Endothelial cell of umbilical vein (primary cell): ENCODE measurements at regions not wholly inside any gene's neighbourhood (a gene's known extent, or its start where the extent isn't known, plus 50 kb on each side); places are given as distances from the start of the nearest gene placed in this dataset.

Experiments
- BruUV-seq: library from RNA; stranded (reverse); fragments of 400-500 nt; replicated peaks from 2 replicates; lab custom pipeline; 2021; lab: Mats Ljungman, UMichigan
- CTCF ChIA-PET: fragments of 300-600, 350-600 bp; sonication (Branson Sonifier 250); formaldehyde crosslinking; loops from one replicate; lab custom pipeline; 2021; ENCODE audit warnings: antibody characterized with exemption, inconsistent platforms; lab: Charles Lee
- POLR2A ChIA-PET: fragments of 300-600, 350-600 bp; sonication (Branson Sonifier 250); formaldehyde crosslinking; loops from one replicate; lab custom pipeline; 2021; ENCODE audit warnings: antibody characterized with exemption, inconsistent platforms; lab: Charles Lee
- DNase-seq: peaks from one replicate; pipeline ENCODE4 v3.0.0-alpha.2; 2011; ENCODE audit warnings: low read depth, low spot score
- FAIRE-seq: peaks from 2 replicates; lab custom pipeline; 2011; peaks lifted over from hg19 to GRCh38; lab: Jason Lieb, UNC
- H2AFZ ChIP-seq: 2 replicates; pipeline ENCODE4 v1.6.0; 2012; ENCODE audit warnings: low read depth, low read length, control low read depth, inconsistent platforms
- H3K27ac ChIP-seq: 2 replicates; pipeline ENCODE4 v1.5.1; 2011; ENCODE audit warnings: low read depth, mild to moderate bottlenecking, control low read depth, low read length, moderate library complexity; ENCODE audit not compliant: insufficient read depth
- H3K27me3 ChIP-seq, 2 experiments: 2 replicates each; pipeline versions ENCODE4 v1.6.0 to v1.6.1; 2011; ENCODE audit warnings: low read length in 2 of 2, mixed read lengths in 1 of 2; ENCODE audit not compliant: control insufficient read depth in 2 of 2, insufficient read depth in 2 of 2
- H3K36me3 ChIP-seq, 2 experiments: 2 replicates in 1 of 2; 3 replicates in 1 of 2; pipeline ENCODE4 v1.5.1; 2011; ENCODE audit warnings: low read length in 2 of 2, mild to moderate bottlenecking in 1 of 2, moderate library complexity in 1 of 2; ENCODE audit not compliant: control insufficient read depth in 2 of 2, insufficient read depth in 2 of 2; ENCODE audit errors: extremely low read depth in 1 of 2
- H3K4me1 ChIP-seq: 3 replicates; pipeline ENCODE4 v1.5.1; 2011; ENCODE audit warnings: mild to moderate bottlenecking, low read length; ENCODE audit not compliant: control insufficient read depth, insufficient read depth; ENCODE audit errors: extremely low read depth
- H3K4me2 ChIP-seq: 2 replicates; pipeline ENCODE4 v1.6.1; 2011; ENCODE audit warnings: low read length, control low read depth, mixed read lengths; ENCODE audit not compliant: insufficient read depth
- H3K4me3 ChIP-seq, 3 experiments: fragments of 200-600 bp in 1 of 3; sonication (generic), shearing (Covaris generic) in 1 of 3; replicated peaks in 1 of 3; 2 replicates each; pipeline ENCODE4 v1.5.1; 2011 to 2016; ENCODE audit warnings: control low read depth in 3 of 3, low read length in 3 of 3, mild to moderate bottlenecking in 2 of 3, inconsistent platforms in 1 of 3, low read depth in 1 of 3, moderate library complexity in 1 of 3; ENCODE audit not compliant: insufficient read depth in 1 of 3
- H3K79me2 ChIP-seq: 2 replicates; pipeline ENCODE4 v1.6.0; 2012; ENCODE audit warnings: low read length, inconsistent platforms; ENCODE audit not compliant: control insufficient read depth, insufficient read depth
- H3K9ac ChIP-seq: replicated peaks from 2 replicates; pipeline ENCODE3; 2011; ENCODE audit warnings: low read length, control low read depth; ENCODE audit not compliant: insufficient read depth; ENCODE audit errors: extremely low read depth
- H3K9me1 ChIP-seq: replicated peaks from 3 replicates; pipeline ENCODE4 v1.6.0; 2011; ENCODE audit warnings: mild to moderate bottlenecking, low read length; ENCODE audit not compliant: control insufficient read depth, insufficient read depth; ENCODE audit errors: extremely low read depth
- H3K9me3 ChIP-seq: replicated peaks from 2 replicates; pipeline ENCODE4 v1.5.1; 2012; ENCODE audit warnings: low read length, inconsistent platforms; ENCODE audit not compliant: control insufficient read depth, insufficient read depth
- H4K20me1 ChIP-seq: replicated peaks from 2 replicates; pipeline ENCODE3; 2011; ENCODE audit warnings: mild to moderate bottlenecking, low read length; ENCODE audit not compliant: control insufficient read depth, insufficient read depth; ENCODE audit errors: extremely low read depth
- FOS ChIP-seq: IDR thresholded peaks from 2 replicates; pipeline ENCODE4 v1.6.1; 2011; ENCODE audit warnings: mild to moderate bottlenecking, low read length, moderate library complexity, borderline replicate concordance; ENCODE audit not compliant: insufficient read depth
- GATA2 ChIP-seq: IDR thresholded peaks from 2 replicates; pipeline ENCODE4 v1.7.0; 2011; ENCODE audit warnings: low read depth, mild to moderate bottlenecking, moderate library complexity, mixed read lengths, low read length; ENCODE audit not compliant: insufficient read length, insufficient read depth
- JUN ChIP-seq: IDR thresholded peaks from 2 replicates; pipeline ENCODE4 v1.6.1; 2011; ENCODE audit warnings: borderline replicate concordance, low read depth; ENCODE audit not compliant: insufficient read length, insufficient read depth
- MAX ChIP-seq: IDR thresholded peaks from 2 replicates; pipeline ENCODE4 v1.6.1; 2011; ENCODE audit not compliant: insufficient read depth, insufficient read length
- MYC ChIP-seq: IDR thresholded peaks from one replicate; pipeline ENCODE4 v1.6.1; 2011; ENCODE audit warnings: mild to moderate bottlenecking, low read depth, low read length
- POLR2A ChIP-seq: IDR thresholded peaks from 2 replicates; pipeline ENCODE4 v1.6.1; 2012; ENCODE audit warnings: low read depth, mild to moderate bottlenecking, control low read depth, low read length
- dilution Hi-C: fragments of 300-500 bp; cut with MboI; formaldehyde crosslinking; loops from one replicate; pipeline ENCODE4 v1.15.0; 2019; ENCODE audit warnings: low sequenced_read_pairs; ENCODE audit not compliant: extremely low pct_ligation_motif_present
- intact Hi-C: fragments of 100-400 bp; cut with micrococcal nuclease; formaldehyde crosslinking; loops from one replicate; pipeline ENCODE4 v1.10.0; 2022

GRCh38 chr13:97873398-97873797 is 80.1 kb upstream of the IPO5 start:
- ChIA-PET POLR2A (no interaction called here), CTCF (interaction anchor here (1.5 kb wide), 1 partner anchor 38 kb away, joined by 4 read pairs; no protein-coding TSS in a partner anchor)
- BruUV-seq = no TSS peak
- Histone ChIP-seq H3K9me3 (no peaks in the 10 kb centered on the region), H2AFZ (no peak overlapping the region), H3K79me2 (no peaks in the 10 kb centered on the region), H3K4me3 (no peak overlapping the region), H3K9ac (no peak overlapping the region), H3K4me1 (no peaks in the 10 kb centered on the region), H3K4me2 (no peak overlapping the region), H3K27me3 (no peaks in the 10 kb centered on the region), H4K20me1 (no peaks in the 10 kb centered on the region), H3K9me1 (no peaks in the 10 kb centered on the region), H3K27ac (no peak overlapping the region), H3K36me3 (no peaks in the 10 kb centered on the region)
- dilution Hi-C loops = no loop called here
- DNase-seq (no peak), FAIRE-seq (no peak)
- intact Hi-C loops = no loop called here
- TF ChIP-seq GATA2 (no peak), FOS (no peak), POLR2A (no peak), MYC (no peak)

GRCh38 chr13:97875218-97875617 is 78.3 kb upstream of the IPO5 start:
- Histone ChIP-seq H3K4me1 (peaks cover 11% of the 10 kb centered on the region), H3K79me2 (no peaks in the 10 kb centered on the region), H3K27ac (no peak overlapping the region), H4K20me1 (no peaks in the 10 kb centered on the region), H3K36me3 (no peaks in the 10 kb centered on the region), H3K9me3 (no peaks in the 10 kb centered on the region), H3K4me2 (no peak overlapping the region), H3K9ac (no peak overlapping the region), H2AFZ (no peak overlapping the region), H3K4me3 (no peak overlapping the region), H3K27me3 (no peaks in the 10 kb centered on the region), H3K9me1 (no peaks in the 10 kb centered on the region)
- CTCF ChIA-PET = interaction anchor here (0.8 kb wide), 1 partner anchor 36 kb away, joined by 3 read pairs; no protein-coding TSS in a partner anchor
- DNase-seq (no peak), FAIRE-seq (no peak)
- BruUV-seq = no TSS peak
- POLR2A ChIA-PET = no interaction called here
- TF ChIP-seq MAX = no peak
- TF ChIP-seq JUN = no peak
- dilution Hi-C loops = no loop called here
- intact Hi-C loops = no loop called here
